IgD-negative memory B cell (primary cell): ENCODE measurements at regions not wholly inside any gene's neighbourhood (a gene's known extent, or its start where the extent isn't known, plus 50 kb on each side); places are given as distances from the start of the nearest gene placed in this dataset.

Experiments
- H3K27ac Mint-ChIP-seq, 3 donors: one replicate each; pipeline ENCODE4 v1.8.0; 2020 to 2022; ENCODE audit warnings: mild to moderate bottlenecking in 3 of 3, mixed read lengths in 3 of 3, moderate library complexity in 1 of 3
- H3K27me3 Mint-ChIP-seq: one replicate; pipeline ENCODE4 v1.8.0; 2021; ENCODE audit warnings: mixed read lengths
- H3K36me3 Mint-ChIP-seq: one replicate; pipeline ENCODE4 v1.8.0; 2020; ENCODE audit warnings: mild to moderate bottlenecking, mixed read lengths
- H3K4me1 Mint-ChIP-seq, 3 donors: one replicate each; pipeline ENCODE4 v1.8.0; 2020 to 2022; ENCODE audit warnings: mixed read lengths in 3 of 3, mild to moderate bottlenecking in 1 of 3
- H3K4me3 Mint-ChIP-seq, 4 donors: one replicate each; pipeline ENCODE4 v1.8.0; 2020 to 2022; ENCODE audit warnings: mild to moderate bottlenecking in 4 of 4, mixed read lengths in 4 of 4, moderate library complexity in 3 of 4
- H3K9me3 Mint-ChIP-seq, 3 donors: one replicate each; pipeline ENCODE4 v1.8.0; 2020 to 2021; ENCODE audit warnings: mixed read lengths in 3 of 3, mild to moderate bottlenecking in 1 of 3

GRCh38 chr3:1693145-1693544, 405.5 kb upstream of the CNTN4 start:
- Mint-ChIP-seq H3K4me3 (no peak overlapping the region), H3K27ac (no peak overlapping the region), H3K9me3 (peaks cover 0 to 7% (median 4%) of the 10 kb centered on the region in 3 donors), H3K27me3 (no peaks in the 10 kb centered on the region), H3K36me3 (no peaks in the 10 kb centered on the region), H3K4me1 (no peaks in the 10 kb centered on the region)

DNA sequence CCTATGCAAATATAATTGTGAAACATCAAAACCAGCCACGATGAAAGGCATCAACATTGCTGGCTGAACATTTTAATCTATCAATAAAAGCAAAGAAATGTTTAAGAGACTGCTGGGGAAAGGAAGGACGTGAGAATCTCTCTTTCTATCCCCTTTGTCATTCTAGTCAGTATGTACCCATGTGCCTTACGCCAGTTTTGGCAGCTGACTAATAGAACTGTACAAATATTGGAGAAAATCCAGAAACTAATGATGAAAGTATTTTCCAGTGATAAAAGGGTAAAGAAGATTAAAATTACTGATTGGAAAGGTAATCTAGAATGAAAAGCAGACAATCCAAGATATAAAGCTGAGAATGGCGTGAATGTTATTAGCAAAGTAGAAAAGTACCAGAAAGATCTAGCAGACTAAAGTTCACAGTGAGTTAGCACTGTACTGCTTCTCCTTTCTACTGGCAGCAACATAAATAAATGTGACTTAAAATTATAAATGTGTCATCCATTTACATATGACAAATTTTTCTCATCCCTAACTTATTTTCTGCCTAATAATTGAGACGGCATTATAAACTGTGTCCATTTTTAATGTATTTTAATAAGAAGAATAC, 401.9 kb upstream of the CNTN4 start:
- Mint-ChIP-seq H3K4me3 (no peak overlapping the region), H3K4me1 (no peaks in the 10 kb centered on the region), H3K36me3 (no peaks in the 10 kb centered on the region), H3K27me3 (no peaks in the 10 kb centered on the region), H3K9me3 (peaks cover 0 to 1% (median 0%) of the 10 kb centered on the region in 3 donors), H3K27ac (no peak overlapping the region)

- Mint-ChIP-seq H3K27ac (no peak overlapping the region), H3K9me3 (no peaks in the 10 kb centered on the region), H3K4me3 (no peak overlapping the region), H3K27me3 (no peaks in the 10 kb centered on the region), H3K36me3 (no peaks in the 10 kb centered on the region), H3K4me1 (peaks cover 0 to 2% (median 0%) of the 10 kb centered on the region in 3 donors)
Measured at GRCh38 chr3:1699361-1699920, 399.2 kb upstream of the CNTN4 start.

DNA sequence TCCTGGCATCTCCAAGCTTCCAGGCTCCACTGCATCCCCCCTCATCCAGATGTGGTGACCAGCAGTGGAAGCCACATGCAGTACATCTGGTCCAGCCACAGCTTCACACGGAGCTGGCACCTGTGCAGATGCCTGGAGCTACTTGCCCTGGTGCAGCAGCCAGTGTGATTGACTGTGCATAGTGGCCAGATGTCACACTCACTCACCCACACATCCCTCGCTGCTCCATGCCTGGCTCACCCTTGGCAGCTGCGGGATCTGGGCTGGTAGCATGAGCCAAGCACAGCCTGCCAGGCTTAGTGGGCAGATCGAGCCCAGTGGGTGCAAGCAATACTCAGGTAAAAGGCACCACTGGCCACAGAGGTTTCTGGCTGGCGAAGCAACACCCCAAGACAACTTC, 398.0 kb upstream of the CNTN4 start:
- Mint-ChIP-seq H3K36me3 (no peaks in the 10 kb centered on the region), H3K4me1 (peaks cover 0 to 2% (median 0%) of the 10 kb centered on the region in 3 donors), H3K27ac (no peak overlapping the region), H3K4me3 (no peak overlapping the region), H3K27me3 (no peaks in the 10 kb centered on the region), H3K9me3 (no peaks in the 10 kb centered on the region)

- H3K9me3 Mint-ChIP-seq, result peaks cover 0 to 4% (median 0%) of the 10 kb centered on the region in 3 donors
- no peaks in the 10 kb centered on the region for H3K27me3 Mint-ChIP-seq
Measured at GRCh38 chr3:1703169-1703568, 395.5 kb upstream of the CNTN4 start.

DNA sequence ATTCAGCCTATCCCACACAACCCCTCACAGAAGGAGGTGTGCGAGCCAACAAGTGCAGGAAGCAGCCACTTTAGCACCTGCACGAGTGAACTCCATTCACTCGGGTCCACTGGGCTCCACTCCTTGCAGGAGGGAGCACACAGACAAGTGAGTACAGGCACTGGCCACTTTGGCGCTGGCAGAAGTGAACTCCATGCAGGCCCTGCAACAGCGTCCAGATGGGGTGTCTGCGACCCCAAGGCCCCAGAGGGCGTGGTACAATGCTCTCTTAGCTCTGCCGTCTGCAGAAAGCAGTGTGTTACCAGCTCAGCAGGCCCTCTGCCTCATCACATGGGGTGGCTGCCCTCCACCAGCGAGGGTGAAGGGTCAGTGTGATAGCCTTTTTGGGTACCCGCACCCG, 388.0 kb upstream of the CNTN4 start:
- no peaks in the 10 kb centered on the region for H3K27me3 Mint-ChIP-seq
- no peaks in the 10 kb centered on the region for H3K36me3 Mint-ChIP-seq
- peaks cover 0 to 4% (median 2%) of the 10 kb centered on the region in 3 donors for H3K9me3 Mint-ChIP-seq
- H3K4me3 Mint-ChIP-seq, result no peak overlapping the region
- H3K27ac Mint-ChIP-seq, result peak overlapping the region in 1 of 3 donors; percentile 31
- no peaks in the 10 kb centered on the region for H3K4me1 Mint-ChIP-seq

More at GRCh38 chr3:1703169-1703568, 395.5 kb upstream of the CNTN4 start:
- no peaks in the 10 kb centered on the region for H3K36me3 Mint-ChIP-seq
- no peak overlapping the region for H3K27ac Mint-ChIP-seq
- H3K4me1 Mint-ChIP-seq, result peaks cover 0 to 2% (median 0%) of the 10 kb centered on the region in 3 donors
- H3K4me3 Mint-ChIP-seq, result no peak overlapping the region

GRCh38 chr3:1717524-1717923, 381.1 kb upstream of the CNTN4 start:
- no peak overlapping the region for H3K4me3 Mint-ChIP-seq
- no peaks in the 10 kb centered on the region for H3K27me3 Mint-ChIP-seq
- no peaks in the 10 kb centered on the region for H3K36me3 Mint-ChIP-seq
- H3K27ac Mint-ChIP-seq, result no peak overlapping the region
- H3K4me1 Mint-ChIP-seq, result no peaks in the 10 kb centered on the region
- H3K9me3 Mint-ChIP-seq, result peaks cover 0 to 4% (median 0%) of the 10 kb centered on the region in 3 donors

GRCh38 chr3:1723726-1724125, 374.9 kb upstream of the CNTN4 start:
- H3K4me1 Mint-ChIP-seq, result no peaks in the 10 kb centered on the region
- no peak overlapping the region for H3K27ac Mint-ChIP-seq
- no peak overlapping the region for H3K4me3 Mint-ChIP-seq
- no peaks in the 10 kb centered on the region for H3K27me3 Mint-ChIP-seq
- H3K36me3 Mint-ChIP-seq, result no peaks in the 10 kb centered on the region
- peaks cover 2 to 4% (median 4%) of the 10 kb centered on the region in 3 donors for H3K9me3 Mint-ChIP-seq

DNA sequence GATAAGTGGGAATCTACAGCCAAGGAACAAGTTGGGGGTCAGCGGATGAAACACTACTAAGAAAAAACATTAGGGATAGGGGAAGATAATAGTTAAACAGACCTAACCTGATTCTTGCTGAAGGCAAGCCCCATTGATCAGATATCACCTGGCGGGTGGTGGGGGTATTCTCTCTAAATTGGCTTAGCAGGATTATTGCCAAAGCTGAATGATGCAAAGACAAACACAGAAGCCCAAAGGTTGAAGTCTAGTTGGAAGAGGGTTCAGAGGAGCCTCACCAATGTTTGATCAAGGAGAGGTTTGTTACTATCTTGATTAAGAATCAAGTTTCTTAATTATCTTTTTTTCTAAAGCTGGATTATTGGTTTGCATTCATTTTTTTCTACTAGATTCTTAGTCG, 371.9 kb upstream of the CNTN4 start:
- H3K4me3 Mint-ChIP-seq, result no peak overlapping the region
- H3K9me3 Mint-ChIP-seq, result peaks cover 2 to 7% (median 5%) of the 10 kb centered on the region in 3 donors
- H3K27ac Mint-ChIP-seq, result no peak overlapping the region
- no peaks in the 10 kb centered on the region for H3K27me3 Mint-ChIP-seq
- H3K4me1 Mint-ChIP-seq, result no peaks in the 10 kb centered on the region
- H3K36me3 Mint-ChIP-seq, result no peaks in the 10 kb centered on the region

DNA sequence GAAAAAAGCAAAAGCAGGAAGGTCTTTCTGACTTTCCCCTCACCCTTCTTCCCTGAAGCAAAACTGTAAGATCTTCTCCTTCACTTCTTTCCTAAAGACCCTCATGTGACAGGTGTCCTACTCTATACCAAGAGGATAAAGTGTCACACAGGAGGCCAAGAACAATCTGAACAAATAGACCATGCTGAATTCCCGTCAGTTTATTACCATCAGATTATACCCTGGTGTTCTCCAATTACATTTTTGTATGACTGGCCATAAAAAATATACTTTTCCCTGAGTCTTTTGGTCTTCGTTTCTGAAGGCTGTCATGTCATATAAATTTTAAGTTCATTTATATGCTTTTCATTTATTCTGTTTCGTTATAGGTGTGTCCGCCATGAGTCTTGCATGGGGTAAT, 371.4 kb upstream of the CNTN4 start:
- no peaks in the 10 kb centered on the region for H3K4me1 Mint-ChIP-seq
- peaks cover 2 to 7% (median 5%) of the 10 kb centered on the region in 3 donors for H3K9me3 Mint-ChIP-seq
- H3K36me3 Mint-ChIP-seq, result no peaks in the 10 kb centered on the region
- no peak overlapping the region for H3K27ac Mint-ChIP-seq
- H3K27me3 Mint-ChIP-seq, result no peaks in the 10 kb centered on the region
- H3K4me3 Mint-ChIP-seq, result no peak overlapping the region

- Mint-ChIP-seq H3K36me3 (no peaks in the 10 kb centered on the region), H3K27me3 (no peaks in the 10 kb centered on the region), H3K4me1 (no peaks in the 10 kb centered on the region), H3K9me3 (peaks cover 2 to 7% (median 5%) of the 10 kb centered on the region in 3 donors), H3K4me3 (no peak overlapping the region), H3K27ac (no peak overlapping the region)
Measured at GRCh38 chr3:1728510-1728909, 370.2 kb upstream of the CNTN4 start.

GRCh38 chr3:1734494-1735122, 364.1 kb upstream of the CNTN4 start:
- Mint-ChIP-seq H3K27ac (peak overlapping the region in 1 of 3 donors; percentile 65), H3K36me3 (no peaks in the 10 kb centered on the region), H3K27me3 (no peaks in the 10 kb centered on the region), H3K4me3 (no peak overlapping the region), H3K4me1 (no peaks in the 10 kb centered on the region), H3K9me3 (peaks cover 4 to 12% (median 9%) of the 10 kb centered on the region in 3 donors)

DNA sequence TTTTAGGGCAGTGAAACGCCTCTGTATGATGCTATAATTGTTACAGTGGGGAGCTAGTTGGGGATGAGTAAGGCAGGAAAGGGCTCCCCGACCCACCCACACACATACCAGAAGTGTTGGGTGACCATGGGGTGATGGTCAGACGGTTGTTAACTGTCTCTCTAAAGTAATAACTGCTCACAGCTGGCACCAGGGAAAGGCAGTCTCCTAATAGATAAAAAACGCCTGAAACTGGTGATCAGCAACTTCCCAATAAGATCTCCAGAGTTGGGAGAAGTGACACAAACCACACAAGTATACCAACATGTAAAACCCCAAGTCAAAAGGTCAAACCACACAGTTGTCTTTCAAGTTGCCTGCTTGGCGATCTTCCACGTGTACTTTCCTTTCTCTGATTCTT, 346.5 kb upstream of the CNTN4 start:
- peaks cover 3 to 30% (median 5%) of the 10 kb centered on the region in 3 donors for H3K9me3 Mint-ChIP-seq
- no peak overlapping the region for H3K4me3 Mint-ChIP-seq
- peaks cover 0 to 2% (median 0%) of the 10 kb centered on the region in 3 donors for H3K4me1 Mint-ChIP-seq
- peak overlapping the region in 1 of 3 donors; percentile 8 for H3K27ac Mint-ChIP-seq
- no peaks in the 10 kb centered on the region for H3K27me3 Mint-ChIP-seq
- peaks cover 2% of the 10 kb centered on the region for H3K36me3 Mint-ChIP-seq

GRCh38 chr3:1766384-1766783, 332.3 kb upstream of the CNTN4 start:
- Mint-ChIP-seq H3K9me3 (peaks cover under 1 to 5% (median 4%) of the 10 kb centered on the region in 3 donors), H3K27ac (no peak overlapping the region), H3K4me1 (no peaks in the 10 kb centered on the region), H3K4me3 (no peak overlapping the region), H3K27me3 (no peaks in the 10 kb centered on the region), H3K36me3 (peaks cover 1% of the 10 kb centered on the region)

GRCh38 chr3:1773679-1774078, 325.0 kb upstream of the CNTN4 start:
- H3K9me3 Mint-ChIP-seq, result peaks cover 4 to 5% (median 5%) of the 10 kb centered on the region in 3 donors
- no peak overlapping the region for H3K27ac Mint-ChIP-seq
- no peaks in the 10 kb centered on the region for H3K27me3 Mint-ChIP-seq
- H3K4me3 Mint-ChIP-seq, result no peak overlapping the region
- no peaks in the 10 kb centered on the region for H3K36me3 Mint-ChIP-seq
- H3K4me1 Mint-ChIP-seq, result no peaks in the 10 kb centered on the region

DNA sequence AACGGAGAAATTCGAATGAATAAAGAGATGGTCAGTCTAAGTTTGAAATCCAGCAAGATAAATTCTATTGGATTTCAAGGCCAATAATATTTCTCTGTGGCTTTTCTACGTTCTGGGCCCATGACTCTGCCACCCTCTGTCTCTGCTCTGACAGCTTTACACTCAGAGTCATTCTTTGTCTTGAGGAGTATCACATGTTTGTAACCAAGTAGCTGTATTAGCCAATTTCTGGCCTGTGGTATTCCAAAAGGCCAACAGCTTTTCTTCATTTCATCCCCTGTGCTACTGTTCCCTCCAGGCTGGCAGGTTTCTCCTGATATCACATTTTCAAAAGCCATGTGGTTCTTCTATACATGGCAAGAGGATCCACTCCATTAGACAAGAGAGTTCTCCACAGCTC, 324.1 kb upstream of the CNTN4 start:
- Mint-ChIP-seq H3K4me3 (no peak overlapping the region), H3K27me3 (no peaks in the 10 kb centered on the region), H3K4me1 (no peaks in the 10 kb centered on the region), H3K27ac (no peak overlapping the region), H3K9me3 (peaks cover 4 to 5% (median 5%) of the 10 kb centered on the region in 3 donors), H3K36me3 (no peaks in the 10 kb centered on the region)
